D721Med (cell line): ENCODE measurements at regions not wholly inside any gene's neighbourhood (a gene's known extent, or its start where the extent isn't known, plus 50 kb on each side); places are given as distances from the start of the nearest gene placed in this dataset.

Experiments used
- DNase-seq: peaks from one replicate; pipeline ENCODE4 v3.0.0; 2011; ENCODE audit warnings: low spot score; ENCODE audit not compliant: insufficient read length
- FAIRE-seq: peaks from 2 replicates; lab custom pipeline; 2011; peaks lifted over from hg19 to GRCh38; lab: Jason Lieb, UNC
- TF ChIP-seq, protein P1 (sequence below): IDR thresholded peaks from 2 replicates; pipeline ENCODE4 v1.5.1; 2012; ENCODE audit warnings: mild to moderate bottlenecking, control low read depth; ENCODE audit not compliant: insufficient read depth; ENCODE audit errors: missing control alignments

- TF ChIP-seq, protein P1, sequence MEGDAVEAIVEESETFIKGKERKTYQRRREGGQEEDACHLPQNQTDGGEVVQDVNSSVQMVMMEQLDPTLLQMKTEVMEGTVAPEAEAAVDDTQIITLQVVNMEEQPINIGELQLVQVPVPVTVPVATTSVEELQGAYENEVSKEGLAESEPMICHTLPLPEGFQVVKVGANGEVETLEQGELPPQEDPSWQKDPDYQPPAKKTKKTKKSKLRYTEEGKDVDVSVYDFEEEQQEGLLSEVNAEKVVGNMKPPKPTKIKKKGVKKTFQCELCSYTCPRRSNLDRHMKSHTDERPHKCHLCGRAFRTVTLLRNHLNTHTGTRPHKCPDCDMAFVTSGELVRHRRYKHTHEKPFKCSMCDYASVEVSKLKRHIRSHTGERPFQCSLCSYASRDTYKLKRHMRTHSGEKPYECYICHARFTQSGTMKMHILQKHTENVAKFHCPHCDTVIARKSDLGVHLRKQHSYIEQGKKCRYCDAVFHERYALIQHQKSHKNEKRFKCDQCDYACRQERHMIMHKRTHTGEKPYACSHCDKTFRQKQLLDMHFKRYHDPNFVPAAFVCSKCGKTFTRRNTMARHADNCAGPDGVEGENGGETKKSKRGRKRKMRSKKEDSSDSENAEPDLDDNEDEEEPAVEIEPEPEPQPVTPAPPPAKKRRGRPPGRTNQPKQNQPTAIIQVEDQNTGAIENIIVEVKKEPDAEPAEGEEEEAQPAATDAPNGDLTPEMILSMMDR: no peak
- no peak for DNase-seq
- FAIRE-seq: no peak
Measured at GRCh38 chr6:113476937-113477839, 380.0 kb upstream of the MARCKS start.

- TF ChIP-seq, protein P1: no peak
- DNase-seq (no peak), FAIRE-seq (no peak)
Measured at GRCh38 chr6:113480616-113481015, 376.5 kb upstream of the MARCKS start.

DNA sequence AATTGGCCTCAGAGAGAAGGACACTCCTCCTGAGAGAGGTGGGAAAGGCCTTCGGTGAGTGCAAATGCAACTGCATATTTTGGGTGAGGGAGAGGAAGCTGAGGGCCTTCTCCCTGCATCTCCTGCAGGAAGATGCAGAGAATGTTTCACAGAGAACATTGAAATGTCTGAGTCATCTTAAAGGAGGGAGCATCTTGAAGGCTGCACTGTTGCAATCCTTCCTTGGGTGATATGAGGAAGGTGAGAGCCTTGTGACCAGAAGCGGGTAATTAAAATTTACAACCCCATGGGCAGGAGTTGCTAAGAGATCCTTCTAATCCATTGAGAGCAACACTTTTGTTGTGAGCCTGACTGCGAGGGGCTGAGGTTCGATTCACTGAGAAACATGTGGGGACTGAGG is 375.7 kb upstream of the MARCKS start:
- DNase-seq: no peak

GRCh38 chr6:113481910-113482309 is 375.2 kb upstream of the MARCKS start:
- DNase-seq (no peak), FAIRE-seq (no peak)
- TF ChIP-seq, protein P1: no peak

More for the DNA sequence above, 375.7 kb upstream of the MARCKS start:
- no peak for FAIRE-seq
- TF ChIP-seq, protein P1: no peak

DNA sequence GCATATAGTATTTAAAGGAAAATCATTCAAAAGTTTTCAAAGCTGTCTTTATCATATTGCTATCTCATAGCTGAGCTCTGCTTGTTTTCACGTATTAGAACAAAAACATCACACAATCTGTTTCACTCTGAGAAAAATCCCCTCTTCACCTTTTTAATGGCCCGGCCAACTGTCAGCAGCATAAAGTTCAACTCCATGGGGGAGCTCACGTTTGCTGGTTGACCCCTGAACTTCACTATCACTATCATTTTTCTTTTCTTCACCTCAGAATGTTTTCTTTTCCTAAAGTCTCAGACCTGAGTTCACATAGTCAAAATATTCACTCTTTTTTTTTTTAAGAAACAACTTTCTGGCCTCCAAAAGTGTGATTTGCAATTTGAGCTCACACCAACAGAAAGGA is 374.4 kb upstream of the MARCKS start:
- DNase-seq (no peak), FAIRE-seq (no peak)
- TF ChIP-seq, protein P1: no peak

DNA sequence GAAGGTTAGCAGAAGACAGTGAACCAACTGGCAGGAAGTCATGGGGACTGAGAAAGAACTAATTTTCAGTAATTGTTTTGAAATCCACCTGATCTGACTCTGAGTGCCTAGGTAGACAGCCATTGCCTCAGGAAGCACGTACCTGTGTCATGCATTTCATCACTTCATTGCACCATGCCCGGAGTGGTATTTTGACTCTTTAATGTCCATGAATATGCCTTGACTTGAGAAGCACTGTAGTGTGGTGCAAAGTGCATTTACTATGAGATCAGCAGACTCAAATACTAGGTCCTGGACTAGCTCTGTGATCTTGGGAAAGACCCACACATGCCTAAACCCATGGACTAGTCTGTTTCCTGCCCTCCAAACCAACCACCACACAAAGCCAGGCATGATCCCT is 370.9 kb upstream of the MARCKS start:
- DNase-seq: no peak
- FAIRE-seq: no peak
- TF ChIP-seq, protein P1: no peak

DNA sequence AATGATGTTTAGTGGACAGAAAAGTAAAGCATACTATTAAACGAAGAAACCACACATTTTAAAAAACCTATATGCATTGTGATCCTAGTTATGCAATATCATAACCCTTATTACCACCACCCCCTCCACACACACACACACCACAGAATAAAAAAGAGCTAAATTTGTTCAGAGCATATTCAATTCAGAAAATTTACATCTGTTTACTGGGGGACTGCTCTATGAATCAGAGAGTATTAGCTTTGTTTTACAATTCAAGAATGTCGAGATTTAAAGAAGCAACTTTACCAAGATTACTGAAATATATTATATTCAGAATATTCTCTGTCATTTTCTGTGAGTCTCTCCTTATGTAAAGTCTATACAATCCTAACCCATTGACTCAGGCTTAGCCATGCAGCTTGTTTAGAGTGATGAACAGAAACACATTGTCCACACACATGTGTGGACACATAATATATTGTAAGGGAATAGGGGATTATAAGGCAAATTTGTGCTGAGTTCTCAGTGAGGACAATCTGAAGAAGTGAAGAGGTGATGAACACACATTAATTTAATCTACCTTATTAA is 369.6 kb upstream of the MARCKS start:
- no peak for FAIRE-seq
- TF ChIP-seq, protein P1: no peak

More for the DNA sequence above, 369.6 kb upstream of the MARCKS start:
- no peak for DNase-seq
